CD4-positive, alpha-beta T cell (primary cell): ENCODE measurements at regions not wholly inside any gene's neighbourhood (a gene's known extent, or its start where the extent isn't known, plus 50 kb on each side); places are given as distances from the start of the nearest gene placed in this dataset.

Source experiments
- ATAC-seq: fragments of 200-7000 bp; cut with Tn5 transposase; one replicate; pipeline ENCODE4 v1.10.0; 2022; ENCODE audit warnings: mild to moderate bottlenecking; ENCODE audit not compliant: poor library complexity
- CTCF ChIA-PET: fragments of 350-600 bp; sonication (Branson Sonifier 250); formaldehyde crosslinking; loops from one replicate; lab custom pipeline; 2021; ENCODE audit warnings: antibody characterized with exemption, inconsistent platforms; lab: Charles Lee
- POLR2A ChIA-PET: fragments of 350-600 bp; sonication (Branson Sonifier 250); formaldehyde crosslinking; loops from one replicate; lab custom pipeline; 2021; ENCODE audit warnings: antibody characterized with exemption, inconsistent platforms; lab: Charles Lee
- DNase-seq, 14 experiments: peaks; one replicate each; pipeline ENCODE4 v3.0.0-alpha.2; 2013 to 2020; ENCODE audit warnings: mixed read lengths in 2 of 14
- H3K27ac ChIP-seq, 2 donors: one replicate each; pipeline versions ENCODE4 v1.5.1 to v1.7.0; 2013; ENCODE audit warnings: low read length in 2 of 2, low read depth in 1 of 2, mild to moderate bottlenecking in 1 of 2
- H3K27me3 ChIP-seq, 2 experiments: 1 replicate in 1 of 2; 2 replicates in 1 of 2; pipeline versions ENCODE4 v1.6.1 to v1.7.0; 2013; ENCODE audit warnings: low read length in 2 of 2, control low read depth in 1 of 2, mild to moderate bottlenecking in 1 of 2, moderate library complexity in 1 of 2; ENCODE audit not compliant: insufficient read depth in 2 of 2, control insufficient read depth in 1 of 2
- H3K36me3 ChIP-seq: one replicate; pipeline ENCODE4 v1.6.1; 2013; ENCODE audit warnings: low read length, control low read depth; ENCODE audit not compliant: insufficient read depth
- H3K4me1 ChIP-seq: one replicate; pipeline ENCODE4 v1.6.1; 2013; ENCODE audit warnings: low read length, control low read depth; ENCODE audit not compliant: insufficient read depth
- H3K4me3 ChIP-seq: one replicate; pipeline ENCODE4 v1.5.1; 2013; ENCODE audit warnings: mild to moderate bottlenecking, low read length, moderate library complexity
- H3K9me3 ChIP-seq, 2 experiments: 1 replicate in 1 of 2; 2 replicates in 1 of 2; pipeline versions ENCODE4 v1.6.1 to v1.7.0; 2013; ENCODE audit warnings: low read length in 2 of 2, mild to moderate bottlenecking in 2 of 2, control low read depth in 1 of 2, moderate library complexity in 1 of 2; ENCODE audit not compliant: control insufficient read depth in 1 of 2, insufficient read depth in 1 of 2
- H3K27ac Mint-ChIP-seq: one replicate; pipeline ENCODE4 v1.8.0; 2020; ENCODE audit warnings: mixed read lengths
- H3K27me3 Mint-ChIP-seq: one replicate; pipeline ENCODE4 v1.8.0; 2021; ENCODE audit warnings: mixed read lengths
- H3K36me3 Mint-ChIP-seq: one replicate; pipeline ENCODE4 v1.8.0; 2021; ENCODE audit warnings: low read depth, mixed read lengths
- H3K4me1 Mint-ChIP-seq: one replicate; pipeline ENCODE4 v1.8.0; 2021; ENCODE audit warnings: low read depth, mixed read lengths
- H3K4me3 Mint-ChIP-seq: one replicate; pipeline ENCODE4 v1.8.0; 2020; ENCODE audit warnings: mild to moderate bottlenecking, mixed read lengths
- H3K9me3 Mint-ChIP-seq: one replicate; pipeline ENCODE4 v1.8.0; 2020; ENCODE audit warnings: mixed read lengths
- CTCF ChIP-seq: fragments of 200-600 bp; IDR thresholded peaks from one replicate; pipeline ENCODE4 v1.8.0; 2022; ENCODE audit warnings: antibody characterized with exemption, mild to moderate bottlenecking
- intact Hi-C, 2 experiments: fragments of 100-400 bp; cut with DNase I in 1 of 2; cut with micrococcal nuclease in 1 of 2; formaldehyde crosslinking; loops; one replicate each; pipeline versions ENCODE4 v1.15.1 to v1.9.0; 2023 to 2025; cut with DNase I, micrococcal nuclease

GRCh38 chr5:89498699-89499098, 615.7 kb upstream of the MEF2C start:
- ATAC-seq = no peak
- no peaks in the 10 kb centered on the region for H3K4me1 Mint-ChIP-seq
- intact Hi-C loops = no loop called here
- Histone ChIP-seq H3K4me3 (no peak overlapping the region), H3K4me1 (no peaks in the 10 kb centered on the region), H3K27me3 (no peaks in the 10 kb centered on the region), H3K27ac (no peak overlapping the region), H3K9me3 (no peaks in the 10 kb centered on the region), H3K36me3 (no peaks in the 10 kb centered on the region)
- no peaks in the 10 kb centered on the region for H3K9me3 Mint-ChIP-seq
- no peak overlapping the region for H3K4me3 Mint-ChIP-seq
- TF ChIP-seq CTCF = no peak
- ChIA-PET POLR2A (no interaction called here), CTCF (no interaction called here)
- H3K27me3 Mint-ChIP-seq = no peaks in the 10 kb centered on the region
- DNase-seq = no peak
- H3K27ac Mint-ChIP-seq = no peak overlapping the region
- no peaks in the 10 kb centered on the region for H3K36me3 Mint-ChIP-seq

GRCh38 chr5:89493414-89493813, 610.4 kb upstream of the MEF2C start:
- DNase-seq (no peak), ATAC-seq (no peak)
- Histone ChIP-seq H3K36me3 (no peaks in the 10 kb centered on the region), H3K27ac (no peak overlapping the region), H3K27me3 (no peaks in the 10 kb centered on the region), H3K4me1 (no peaks in the 10 kb centered on the region), H3K9me3 (no peaks in the 10 kb centered on the region), H3K4me3 (no peak overlapping the region)
- Mint-ChIP-seq H3K9me3 (peaks cover 3% of the 10 kb centered on the region), H3K4me1 (no peaks in the 10 kb centered on the region), H3K36me3 (no peaks in the 10 kb centered on the region), H3K27ac (no peak overlapping the region), H3K27me3 (no peaks in the 10 kb centered on the region), H3K4me3 (no peak overlapping the region)
- ChIA-PET POLR2A (no interaction called here), CTCF (no interaction called here)
- intact Hi-C loops = no loop called here
- TF ChIP-seq CTCF = no peak

GRCh38 chr5:89484962-89485361, 602.0 kb upstream of the MEF2C start:
- intact Hi-C loops = no loop called here
- Histone ChIP-seq H3K4me3 (no peak overlapping the region), H3K4me1 (no peaks in the 10 kb centered on the region), H3K27ac (no peak overlapping the region), H3K9me3 (no peaks in the 10 kb centered on the region), H3K36me3 (no peaks in the 10 kb centered on the region), H3K27me3 (no peaks in the 10 kb centered on the region)
- POLR2A ChIA-PET = no interaction called here
- no peak overlapping the region for H3K27ac Mint-ChIP-seq
- H3K9me3 Mint-ChIP-seq = peaks cover 3% of the 10 kb centered on the region
- H3K36me3 Mint-ChIP-seq = no peaks in the 10 kb centered on the region
- no peaks in the 10 kb centered on the region for H3K4me1 Mint-ChIP-seq
- no peak for DNase-seq
- CTCF ChIA-PET = no interaction called here
- H3K27me3 Mint-ChIP-seq = no peaks in the 10 kb centered on the region
- ATAC-seq = no peak
- H3K4me3 Mint-ChIP-seq = no peak overlapping the region
- no peak for TF ChIP-seq CTCF
